ENCODE measurements at regions not wholly inside any gene's neighbourhood (a gene's known extent, or its start where the extent isn't known, plus 50 kb on each side); places are given as distances from the start of the nearest gene placed in this dataset.

DNA sequence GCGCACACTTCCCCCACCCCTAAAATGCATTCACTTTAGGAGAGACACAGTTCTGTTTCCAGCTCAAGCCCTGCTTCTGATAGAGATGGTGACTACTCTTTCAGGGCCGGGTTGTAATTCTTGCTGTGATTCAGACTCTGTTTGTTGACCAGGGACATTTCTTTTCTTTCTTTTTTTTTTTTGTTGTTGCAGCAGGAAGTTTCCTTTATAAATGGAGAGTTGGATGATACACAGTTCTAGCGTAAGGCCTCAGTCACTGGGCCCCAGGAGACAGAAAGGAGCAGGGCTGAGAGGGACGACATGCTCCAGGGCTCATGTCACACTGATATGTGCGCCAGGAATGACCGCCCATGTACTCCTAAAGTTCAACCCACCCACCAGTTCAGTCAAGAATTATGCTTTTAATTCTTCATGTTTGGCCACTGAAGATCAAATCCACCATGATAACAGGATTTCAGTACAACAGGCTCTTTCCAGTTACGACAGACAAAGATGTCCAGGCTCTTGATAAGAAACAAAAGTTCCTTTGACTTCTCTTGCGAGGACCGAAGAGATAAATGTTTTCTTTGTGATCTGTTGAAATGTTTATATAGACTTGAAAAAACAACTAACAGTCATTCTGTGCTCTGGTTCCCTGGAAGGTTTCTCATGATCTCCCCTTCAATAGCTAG lies 142.5 kb downstream of the CD164 start (continued):
- TF ChIP-seq, protein P1, sequence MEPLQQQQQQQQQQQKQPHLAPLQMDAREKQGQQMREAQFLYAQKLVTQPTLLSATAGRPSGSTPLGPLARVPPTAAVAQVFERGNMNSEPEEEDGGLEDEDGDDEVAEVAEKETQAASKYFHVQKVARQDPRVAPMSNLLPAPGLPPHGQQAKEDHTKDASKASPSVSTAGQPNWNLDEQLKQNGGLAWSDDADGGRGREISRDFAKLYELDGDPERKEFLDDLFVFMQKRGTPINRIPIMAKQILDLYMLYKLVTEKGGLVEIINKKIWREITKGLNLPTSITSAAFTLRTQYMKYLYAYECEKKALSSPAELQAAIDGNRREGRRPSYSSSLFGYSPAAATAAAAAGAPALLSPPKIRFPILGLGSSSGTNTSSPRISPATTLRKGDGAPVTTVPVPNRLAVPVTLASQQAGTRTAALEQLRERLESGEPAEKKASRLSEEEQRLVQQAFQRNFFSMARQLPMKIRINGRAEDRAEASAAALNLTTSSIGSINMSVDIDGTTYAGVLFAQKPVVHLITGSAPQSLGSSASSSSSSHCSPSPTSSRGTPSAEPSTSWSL (CRISPR knock-in tag; IDR thresholded peaks at IDR 0.05; ENCODE audit: borderline replicate concordance) = no peak
- TF ChIP-seq KLF6 (CRISPR knock-in tag; IDR thresholded peaks at IDR 0.05; ENCODE audit: borderline replicate concordance) = no peak
- TF ChIP-seq ZNF263 (CRISPR knock-in tag; IDR thresholded peaks at IDR 0.05; ENCODE audit: borderline replicate concordance) = no peak
- TF ChIP-seq, protein P2, sequence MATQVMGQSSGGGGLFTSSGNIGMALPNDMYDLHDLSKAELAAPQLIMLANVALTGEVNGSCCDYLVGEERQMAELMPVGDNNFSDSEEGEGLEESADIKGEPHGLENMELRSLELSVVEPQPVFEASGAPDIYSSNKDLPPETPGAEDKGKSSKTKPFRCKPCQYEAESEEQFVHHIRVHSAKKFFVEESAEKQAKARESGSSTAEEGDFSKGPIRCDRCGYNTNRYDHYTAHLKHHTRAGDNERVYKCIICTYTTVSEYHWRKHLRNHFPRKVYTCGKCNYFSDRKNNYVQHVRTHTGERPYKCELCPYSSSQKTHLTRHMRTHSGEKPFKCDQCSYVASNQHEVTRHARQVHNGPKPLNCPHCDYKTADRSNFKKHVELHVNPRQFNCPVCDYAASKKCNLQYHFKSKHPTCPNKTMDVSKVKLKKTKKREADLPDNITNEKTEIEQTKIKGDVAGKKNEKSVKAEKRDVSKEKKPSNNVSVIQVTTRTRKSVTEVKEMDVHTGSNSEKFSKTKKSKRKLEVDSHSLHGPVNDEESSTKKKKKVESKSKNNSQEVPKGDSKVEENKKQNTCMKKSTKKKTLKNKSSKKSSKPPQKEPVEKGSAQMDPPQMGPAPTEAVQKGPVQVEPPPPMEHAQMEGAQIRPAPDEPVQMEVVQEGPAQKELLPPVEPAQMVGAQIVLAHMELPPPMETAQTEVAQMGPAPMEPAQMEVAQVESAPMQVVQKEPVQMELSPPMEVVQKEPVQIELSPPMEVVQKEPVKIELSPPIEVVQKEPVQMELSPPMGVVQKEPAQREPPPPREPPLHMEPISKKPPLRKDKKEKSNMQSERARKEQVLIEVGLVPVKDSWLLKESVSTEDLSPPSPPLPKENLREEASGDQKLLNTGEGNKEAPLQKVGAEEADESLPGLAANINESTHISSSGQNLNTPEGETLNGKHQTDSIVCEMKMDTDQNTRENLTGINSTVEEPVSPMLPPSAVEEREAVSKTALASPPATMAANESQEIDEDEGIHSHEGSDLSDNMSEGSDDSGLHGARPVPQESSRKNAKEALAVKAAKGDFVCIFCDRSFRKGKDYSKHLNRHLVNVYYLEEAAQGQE (IDR thresholded peaks at IDR 0.05; ENCODE audit: borderline replicate concordance) = peak; percentile 7; the same call in 1 of the 2 replicates
- TF ChIP-seq, protein P2 (CRISPR knock-in tag; IDR thresholded peaks at IDR 0.05; ENCODE audit: low read depth) = no peak
- TF ChIP-seq ZNF445 (CRISPR knock-in tag; IDR thresholded peaks at IDR 0.05; ENCODE audit: low read depth) = no peak
- TF ChIP-seq TRIM28 (IDR thresholded peaks at IDR 0.05) = no peak
- no peak for TF ChIP-seq ZSCAN32 (CRISPR knock-in tag; IDR thresholded peaks at IDR 0.05)

Data from K562 (cell line).